PC-9 (cell line): ENCODE measurements at regions not wholly inside any gene's neighbourhood (a gene's known extent, or its start where the extent isn't known, plus 50 kb on each side); places are given as distances from the start of the nearest gene placed in this dataset.

ENCODE experiments used
- CTCF ChIP-seq: fragments of 200-600 bp; sonication (generic); conservative IDR thresholded peaks from 2 replicates; pipeline ENCODE4 v1.6.1; 2017; ENCODE audit warnings: mixed run types, antibody characterized with exemption, mild to moderate bottlenecking, moderate library complexity
- EZH2 ChIP-seq: fragments of 200-600 bp; sonication (generic); IDR thresholded peaks from 2 replicates; pipeline ENCODE4 v1.8.0; 2017; ENCODE audit warnings: antibody characterized with exemption, low read depth

- no peak for TF ChIP-seq CTCF
- no peak for TF ChIP-seq EZH2
Observed at GRCh38 chr12:124515981-124516380, 51.4 kb downstream of the NCOR2 start.
